ENCODE measurements at regions not wholly inside any gene's neighbourhood (a gene's known extent, or its start where the extent isn't known, plus 50 kb on each side); places are given as distances from the start of the nearest gene placed in this dataset.

DNA sequence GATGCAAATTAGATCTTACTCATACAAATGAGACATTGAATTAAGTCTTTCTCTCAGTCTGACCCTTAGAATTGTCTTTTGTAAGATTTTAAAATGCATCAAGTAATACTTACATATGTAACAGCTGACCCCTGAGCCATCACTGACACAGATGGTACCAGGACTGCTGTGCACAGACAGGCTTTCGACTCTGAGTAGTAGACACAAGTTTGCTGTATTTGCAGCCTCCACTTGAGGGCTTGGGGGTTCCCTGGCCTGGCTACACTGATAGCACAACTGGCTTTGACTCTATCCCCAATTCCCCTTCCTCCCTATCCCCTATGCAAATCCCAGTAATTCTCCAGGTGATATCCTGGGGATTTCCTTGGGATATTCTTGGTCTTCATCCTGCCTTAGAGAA is 200.7 kb downstream of the RPIA start:
- Histone ChIP-seq H3K4me1 (ENCODE audit: control insufficient read depth, insufficient read depth, low read length) (no peaks in the 10 kb centered on the region), H3K27me3 (replicated peaks in 1 of 2; ENCODE audit: control insufficient read depth in 2 of 2, insufficient read depth in 2 of 2, low read length in 1 of 2) (no peaks in the 10 kb centered on the region), H3K36me3 (ENCODE audit: control insufficient read depth in 2 of 2, insufficient read depth in 2 of 2, low read length in 1 of 2) (no peaks in the 10 kb centered on the region), H4K20me1 (ENCODE audit: control insufficient read depth, insufficient read depth) (no peaks in the 10 kb centered on the region), H3K4me2 (ENCODE audit: control insufficient read depth, insufficient read depth) (no peak overlapping the region), H3K27ac (ENCODE audit: control insufficient read depth, insufficient read depth) (no peak overlapping the region), H3K9ac (ENCODE audit: control insufficient read depth, insufficient read depth, low read length) (no peak overlapping the region), H2AFZ (ENCODE audit: control insufficient read depth, low read depth, low read length) (no peak overlapping the region), H3K9me3 (replicated peaks; ENCODE audit: control insufficient read depth, insufficient read depth, low read length) (no peaks in the 10 kb centered on the region), H3K4me3 (no peak overlapping the region), H3K79me2 (ENCODE audit: control insufficient read depth, insufficient read depth, low read length) (no peaks in the 10 kb centered on the region)
- no CpG with 5 or more reads among the region's 1 CpG for WGBS (ENCODE audit: insufficient coverage, insufficient replicate concordance, low lambda C conversion rate, missing lambda C conversion rate)
- TF ChIP-seq, protein P1, sequence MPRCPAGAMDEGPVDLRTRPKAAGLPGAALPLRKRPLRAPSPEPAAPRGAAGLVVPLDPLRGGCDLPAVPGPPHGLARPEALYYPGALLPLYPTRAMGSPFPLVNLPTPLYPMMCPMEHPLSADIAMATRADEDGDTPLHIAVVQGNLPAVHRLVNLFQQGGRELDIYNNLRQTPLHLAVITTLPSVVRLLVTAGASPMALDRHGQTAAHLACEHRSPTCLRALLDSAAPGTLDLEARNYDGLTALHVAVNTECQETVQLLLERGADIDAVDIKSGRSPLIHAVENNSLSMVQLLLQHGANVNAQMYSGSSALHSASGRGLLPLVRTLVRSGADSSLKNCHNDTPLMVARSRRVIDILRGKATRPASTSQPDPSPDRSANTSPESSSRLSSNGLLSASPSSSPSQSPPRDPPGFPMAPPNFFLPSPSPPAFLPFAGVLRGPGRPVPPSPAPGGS (IDR thresholded peaks at IDR 0.05; ENCODE audit: borderline replicate concordance, insufficient read depth, low read depth, low read length, poor library complexity, severe bottlenecking) = no peak
- TF ChIP-seq POLR2AphosphoS2 (IDR thresholded peaks at IDR 0.05; ENCODE audit: low read depth, low read length) (no peak), RBBP5 (conservative IDR thresholded peaks at IDR 0.05) (no peak)
- TF ChIP-seq, protein P2, sequence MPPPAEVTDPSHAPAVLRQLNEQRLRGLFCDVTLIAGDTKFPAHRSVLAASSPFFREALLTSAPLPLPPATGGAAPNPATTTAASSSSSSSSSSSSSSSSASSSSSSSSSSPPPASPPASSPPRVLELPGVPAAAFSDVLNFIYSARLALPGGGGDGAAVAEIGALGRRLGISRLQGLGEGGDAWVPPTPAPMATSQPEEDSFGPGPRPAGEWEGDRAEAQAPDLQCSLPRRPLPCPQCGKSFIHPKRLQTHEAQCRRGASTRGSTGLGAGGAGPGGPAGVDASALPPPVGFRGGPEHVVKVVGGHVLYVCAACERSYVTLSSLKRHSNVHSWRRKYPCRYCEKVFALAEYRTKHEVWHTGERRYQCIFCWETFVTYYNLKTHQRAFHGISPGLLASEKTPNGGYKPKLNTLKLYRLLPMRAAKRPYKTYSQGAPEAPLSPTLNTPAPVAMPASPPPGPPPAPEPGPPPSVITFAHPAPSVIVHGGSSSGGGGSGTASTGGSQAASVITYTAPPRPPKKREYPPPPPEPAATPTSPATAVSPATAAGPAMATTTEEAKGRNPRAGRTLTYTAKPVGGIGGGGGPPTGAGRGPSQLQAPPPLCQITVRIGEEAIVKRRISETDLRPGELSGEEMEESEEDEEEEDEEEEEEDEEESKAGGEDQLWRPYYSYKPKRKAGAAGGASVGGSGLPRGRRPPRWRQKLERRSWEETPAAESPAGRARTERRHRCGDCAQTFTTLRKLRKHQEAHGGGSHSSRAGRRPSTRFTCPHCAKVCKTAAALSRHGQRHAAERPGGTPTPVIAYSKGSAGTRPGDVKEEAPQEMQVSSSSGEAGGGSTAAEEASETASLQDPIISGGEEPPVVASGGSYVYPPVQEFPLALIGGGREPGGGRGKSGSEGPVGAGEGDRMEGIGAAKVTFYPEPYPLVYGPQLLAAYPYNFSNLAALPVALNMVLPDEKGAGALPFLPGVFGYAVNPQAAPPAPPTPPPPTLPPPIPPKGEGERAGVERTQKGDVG (CRISPR knock-in tag; IDR thresholded peaks at IDR 0.05) = no peak
- TF ChIP-seq, protein P3, sequence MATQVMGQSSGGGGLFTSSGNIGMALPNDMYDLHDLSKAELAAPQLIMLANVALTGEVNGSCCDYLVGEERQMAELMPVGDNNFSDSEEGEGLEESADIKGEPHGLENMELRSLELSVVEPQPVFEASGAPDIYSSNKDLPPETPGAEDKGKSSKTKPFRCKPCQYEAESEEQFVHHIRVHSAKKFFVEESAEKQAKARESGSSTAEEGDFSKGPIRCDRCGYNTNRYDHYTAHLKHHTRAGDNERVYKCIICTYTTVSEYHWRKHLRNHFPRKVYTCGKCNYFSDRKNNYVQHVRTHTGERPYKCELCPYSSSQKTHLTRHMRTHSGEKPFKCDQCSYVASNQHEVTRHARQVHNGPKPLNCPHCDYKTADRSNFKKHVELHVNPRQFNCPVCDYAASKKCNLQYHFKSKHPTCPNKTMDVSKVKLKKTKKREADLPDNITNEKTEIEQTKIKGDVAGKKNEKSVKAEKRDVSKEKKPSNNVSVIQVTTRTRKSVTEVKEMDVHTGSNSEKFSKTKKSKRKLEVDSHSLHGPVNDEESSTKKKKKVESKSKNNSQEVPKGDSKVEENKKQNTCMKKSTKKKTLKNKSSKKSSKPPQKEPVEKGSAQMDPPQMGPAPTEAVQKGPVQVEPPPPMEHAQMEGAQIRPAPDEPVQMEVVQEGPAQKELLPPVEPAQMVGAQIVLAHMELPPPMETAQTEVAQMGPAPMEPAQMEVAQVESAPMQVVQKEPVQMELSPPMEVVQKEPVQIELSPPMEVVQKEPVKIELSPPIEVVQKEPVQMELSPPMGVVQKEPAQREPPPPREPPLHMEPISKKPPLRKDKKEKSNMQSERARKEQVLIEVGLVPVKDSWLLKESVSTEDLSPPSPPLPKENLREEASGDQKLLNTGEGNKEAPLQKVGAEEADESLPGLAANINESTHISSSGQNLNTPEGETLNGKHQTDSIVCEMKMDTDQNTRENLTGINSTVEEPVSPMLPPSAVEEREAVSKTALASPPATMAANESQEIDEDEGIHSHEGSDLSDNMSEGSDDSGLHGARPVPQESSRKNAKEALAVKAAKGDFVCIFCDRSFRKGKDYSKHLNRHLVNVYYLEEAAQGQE (IDR thresholded peaks at IDR 0.05; ENCODE audit: low read depth, low read length) = no peak
- TF ChIP-seq, protein P4, sequence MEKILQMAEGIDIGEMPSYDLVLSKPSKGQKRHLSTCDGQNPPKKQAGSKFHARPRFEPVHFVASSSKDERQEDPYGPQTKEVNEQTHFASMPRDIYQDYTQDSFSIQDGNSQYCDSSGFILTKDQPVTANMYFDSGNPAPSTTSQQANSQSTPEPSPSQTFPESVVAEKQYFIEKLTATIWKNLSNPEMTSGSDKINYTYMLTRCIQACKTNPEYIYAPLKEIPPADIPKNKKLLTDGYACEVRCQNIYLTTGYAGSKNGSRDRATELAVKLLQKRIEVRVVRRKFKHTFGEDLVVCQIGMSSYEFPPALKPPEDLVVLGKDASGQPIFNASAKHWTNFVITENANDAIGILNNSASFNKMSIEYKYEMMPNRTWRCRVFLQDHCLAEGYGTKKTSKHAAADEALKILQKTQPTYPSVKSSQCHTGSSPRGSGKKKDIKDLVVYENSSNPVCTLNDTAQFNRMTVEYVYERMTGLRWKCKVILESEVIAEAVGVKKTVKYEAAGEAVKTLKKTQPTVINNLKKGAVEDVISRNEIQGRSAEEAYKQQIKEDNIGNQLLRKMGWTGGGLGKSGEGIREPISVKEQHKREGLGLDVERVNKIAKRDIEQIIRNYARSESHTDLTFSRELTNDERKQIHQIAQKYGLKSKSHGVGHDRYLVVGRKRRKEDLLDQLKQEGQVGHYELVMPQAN (conservative IDR thresholded peaks at IDR 0.05) = no peak
- ATAC-seq (no peak), DNase-seq (ENCODE audit: low read depth, low spot score) (no peak), FAIRE-seq (no peak)
- ChIA-PET RAD21 (ENCODE audit: unreplicated experiment) (no interaction called here), CTCF (interaction anchor here (1.2 to 3.4 kb wide), 3 partner anchors 12 kb away, joined by 5 to 13 read pairs (median 7); no protein-coding TSS in a partner anchor), POLR2A (no interaction called here), SMC1A (ENCODE audit: uncharacterized antibody, unreplicated experiment) (interaction anchor here (0.9 kb wide), 1 partner anchor 17 kb away, joined by 3 read pairs; no protein-coding TSS in a partner anchor)
- in situ Hi-C loops (cut with MboI) = no loop called here
- intact Hi-C loops (cut with micrococcal nuclease; ENCODE audit: unreplicated experiment) = no loop called here
- BruUV-seq (replicated peaks) = no TSS peak
